ENCODE measurements at regions not wholly inside any gene's neighbourhood (a gene's known extent, or its start where the extent isn't known, plus 50 kb on each side); places are given as distances from the start of the nearest gene placed in this dataset.

DNA sequence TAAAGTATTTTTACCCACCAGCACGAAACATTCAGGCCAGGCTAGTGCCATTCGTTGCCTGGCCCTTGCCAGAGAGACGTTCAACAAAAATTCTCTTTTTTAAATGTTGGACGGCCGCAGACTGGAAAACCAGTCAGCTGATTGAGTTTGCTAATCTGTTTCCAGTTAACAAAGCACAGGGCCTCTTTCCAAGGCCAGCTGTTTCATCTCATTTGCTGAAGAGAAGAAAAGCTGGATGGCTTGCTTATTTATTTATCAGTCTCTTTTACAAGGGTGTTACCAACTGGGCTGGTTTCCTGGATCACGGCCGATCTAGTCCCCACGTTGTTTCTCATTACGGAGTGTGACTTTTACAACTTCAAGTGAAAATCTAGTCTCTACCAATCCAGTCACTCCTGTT lies 418.7 kb upstream of the DYNLRB2 start:
- Histone ChIP-seq H3K9me1 (replicated peaks; ENCODE audit: control insufficient read depth, extremely low read depth, insufficient read depth, low read length) (no peaks in the 10 kb centered on the region), H3K4me2 (ENCODE audit: insufficient read depth, low read length) (no peak overlapping the region), H3K9ac (replicated peaks; ENCODE audit: extremely low read depth, insufficient read depth, low read length) (no peak overlapping the region), H3K27ac (ENCODE audit: insufficient read depth, low read depth, low read length) (no peak overlapping the region), H3K4me1 (ENCODE audit: control insufficient read depth, extremely low read depth, insufficient read depth, low read length) (no peaks in the 10 kb centered on the region), H3K9me3 (replicated peaks; ENCODE audit: control insufficient read depth, insufficient read depth, low read length) (no peaks in the 10 kb centered on the region), H2AFZ (ENCODE audit: low read depth, low read length) (no peak overlapping the region), H3K36me3 (ENCODE audit: control insufficient read depth in 2 of 2, extremely low read depth in 1 of 2, insufficient read depth in 2 of 2, low read length in 2 of 2) (no peaks in the 10 kb centered on the region), H4K20me1 (replicated peaks; ENCODE audit: control insufficient read depth, extremely low read depth, insufficient read depth, low read length) (no peaks in the 10 kb centered on the region), H3K4me3 (replicated peaks in 1 of 3; ENCODE audit: insufficient read depth in 1 of 3, low read depth in 1 of 3, low read length in 3 of 3) (no peak overlapping the region), H3K79me2 (ENCODE audit: control insufficient read depth, insufficient read depth, low read length) (no peaks in the 10 kb centered on the region), H3K27me3 (ENCODE audit: control insufficient read depth in 2 of 2, insufficient read depth in 2 of 2, low read length in 2 of 2) (no peaks in the 10 kb centered on the region)
- DNase-seq (ENCODE audit: low read depth, low spot score) (no peak), FAIRE-seq (no peak)
- intact Hi-C loops (cut with micrococcal nuclease) = no loop called here
- dilution Hi-C loops (cut with MboI; ENCODE audit: extremely low pct_ligation_motif_present, low sequenced_read_pairs) = no loop called here
- ChIA-PET CTCF (no interaction called here), POLR2A (no interaction called here)
- TF ChIP-seq POLR2AphosphoS5 (IDR thresholded peaks at IDR 0.05; ENCODE audit: insufficient read depth, low read depth, low read length) (no peak), MYC (IDR thresholded peaks at IDR 0.05; ENCODE audit: low read depth, low read length) (no peak), JUN (IDR thresholded peaks at IDR 0.05; ENCODE audit: borderline replicate concordance, insufficient read depth, insufficient read length, low read depth) (no peak), POLR2A (IDR thresholded peaks at IDR 0.05; ENCODE audit: low read depth, low read length) (no peak), EZH2 (IDR thresholded peaks at IDR 0.05; ENCODE audit: borderline replicate concordance, low read depth, low read length, severe bottlenecking) (no peak), GATA2 (IDR thresholded peaks at IDR 0.05; ENCODE audit: insufficient read depth, insufficient read length, low read depth, low read length) (no peak), CTCF (IDR thresholded peaks at IDR 0.05; ENCODE audit: extremely low read depth in 1 of 2, insufficient read depth in 1 of 2, low read depth in 1 of 2, low read length in 2 of 2) (no peak), FOS (IDR thresholded peaks at IDR 0.05; ENCODE audit: borderline replicate concordance, insufficient read depth, low read length) (no peak), MAX (IDR thresholded peaks at IDR 0.05; ENCODE audit: insufficient read depth, insufficient read length) (no peak)
- BruUV-seq (replicated peaks) = no TSS peak

Measured in endothelial cell of umbilical vein (primary cell).